GM21423 (cell line): ENCODE measurements at regions not wholly inside any gene's neighbourhood (a gene's known extent, or its start where the extent isn't known, plus 50 kb on each side); places are given as distances from the start of the nearest gene placed in this dataset.

Source experiments
- ATAC-seq: cut with Tn5 transposase; IDR thresholded peaks from one replicate; pipeline ENCODE4 v1.9.1; 2021; ENCODE audit warnings: mild to moderate bottlenecking, moderate library complexity; ENCODE audit not compliant: unreplicated experiment

DNA sequence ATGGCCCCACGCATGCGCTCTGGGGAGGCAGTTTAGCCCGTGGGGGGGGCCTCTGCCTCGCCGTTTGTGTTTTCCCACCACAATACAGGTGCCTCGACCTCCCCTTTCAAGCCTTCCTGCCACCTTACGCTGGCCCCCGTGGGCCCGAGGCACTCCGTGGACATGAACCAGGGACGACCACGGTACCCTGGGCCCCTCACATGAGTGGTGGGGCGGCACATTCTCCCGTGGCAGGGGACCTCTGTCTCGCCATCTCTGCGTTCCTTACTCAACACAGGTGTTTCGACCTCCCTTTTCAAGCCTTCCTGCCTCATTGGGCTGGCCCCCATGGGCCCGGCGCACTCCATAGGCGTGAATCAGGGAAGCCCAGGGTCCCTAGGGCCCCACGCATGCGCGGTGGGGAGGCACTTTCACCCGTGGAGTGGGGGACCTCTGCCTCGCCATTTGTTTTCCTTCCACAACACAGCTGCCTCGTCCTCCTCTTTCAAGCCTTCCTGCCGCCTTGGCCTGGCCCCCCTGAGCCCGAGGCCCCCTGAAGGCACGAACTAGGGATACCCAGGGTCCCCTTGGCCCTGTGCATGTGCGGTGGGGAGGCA is 339.5 kb downstream of the ALG10 start:
- no peak for ATAC-seq

DNA sequence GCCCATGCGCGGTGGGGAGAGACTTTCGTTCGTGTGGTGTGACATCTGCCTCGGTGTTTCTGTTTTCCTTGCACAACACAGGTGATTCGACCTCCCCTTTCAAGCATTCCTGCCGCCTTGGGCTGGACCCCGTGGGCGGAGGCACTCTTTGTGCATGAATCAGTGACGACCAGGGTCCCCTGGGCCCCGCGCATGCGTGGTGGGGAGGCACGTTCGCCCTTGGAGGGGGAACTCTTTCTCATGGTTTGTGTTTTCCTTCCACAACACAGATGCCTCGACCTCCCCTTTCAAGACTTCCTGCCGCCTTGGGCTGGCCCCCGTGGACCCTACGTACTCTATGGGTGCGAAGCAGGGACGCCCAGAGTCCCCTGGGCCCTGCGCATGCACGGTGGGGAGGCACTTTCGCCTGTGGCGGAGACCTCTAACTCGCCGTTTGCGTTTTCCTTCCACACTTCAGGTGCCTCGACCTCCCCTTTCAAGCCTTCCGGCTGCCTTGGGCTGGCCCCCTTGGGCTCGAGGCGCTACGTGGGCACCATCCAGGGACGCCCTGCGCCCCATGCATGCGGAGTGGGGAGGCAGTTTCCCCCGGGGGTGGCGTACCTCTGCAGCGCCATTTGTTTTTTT is 340.9 kb downstream of the ALG10 start:
- ATAC-seq, result no peak

DNA sequence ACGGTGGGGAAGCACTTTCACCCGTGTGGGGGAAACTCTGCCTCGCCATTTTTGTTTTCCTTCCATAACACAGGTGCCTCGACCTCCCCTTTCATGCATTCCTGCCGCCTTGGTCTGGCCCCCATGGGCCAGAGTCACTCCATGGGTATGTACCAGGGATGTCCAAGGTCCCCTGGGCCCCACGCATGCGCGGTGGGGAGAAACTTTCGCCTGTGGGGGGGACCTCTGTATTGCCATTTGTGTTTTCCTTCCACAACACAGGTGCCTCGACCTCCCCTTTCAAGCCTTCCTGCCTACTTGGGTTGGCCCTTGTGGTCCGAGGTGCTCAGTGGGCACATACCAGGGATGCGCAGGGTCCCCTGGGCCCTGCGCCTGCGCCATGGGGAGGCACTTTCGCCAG is 345.8 kb downstream of the ALG10 start:
- ATAC-seq, result no peak

DNA sequence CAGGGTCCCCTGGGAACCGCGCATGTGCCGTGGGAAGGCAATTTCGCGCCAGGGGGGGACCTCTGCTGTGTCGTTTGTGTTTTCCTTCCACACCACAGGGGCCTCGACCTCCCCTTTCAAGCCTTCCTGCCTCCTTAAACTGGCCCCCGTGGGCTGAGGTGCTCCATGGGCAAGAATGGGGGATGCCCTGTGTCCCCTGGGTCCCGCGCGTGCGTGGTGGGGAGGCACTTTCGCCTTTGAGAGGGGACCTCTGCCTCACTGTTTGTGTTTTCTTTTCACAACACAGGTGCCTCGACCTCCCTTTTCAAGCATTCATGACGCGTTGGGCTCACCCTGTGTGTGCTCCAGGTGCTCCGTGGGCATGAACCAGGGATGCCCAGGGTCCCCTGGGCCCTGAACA is 348.8 kb downstream of the ALG10 start:
- ATAC-seq, result no peak

DNA sequence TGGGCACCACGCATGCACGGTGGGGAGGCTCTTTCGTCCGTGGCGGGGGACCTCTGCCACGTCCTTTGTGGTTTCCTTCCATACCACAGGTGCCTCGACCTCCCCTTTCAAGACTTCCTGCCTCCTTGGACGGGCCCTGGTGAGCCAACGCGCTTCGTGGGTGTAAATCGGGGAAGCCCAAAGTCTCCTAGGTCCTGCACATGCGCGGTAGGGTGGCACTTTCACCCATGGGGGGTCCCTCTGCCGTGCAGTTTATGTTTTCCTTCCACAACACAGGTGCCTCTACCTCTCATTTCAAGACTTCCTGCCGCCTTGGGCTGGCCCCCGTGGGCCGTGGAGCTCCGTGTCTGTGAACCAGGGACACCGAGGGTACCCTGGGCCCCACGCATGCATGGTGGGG is 349.7 kb downstream of the ALG10 start:
- no peak for ATAC-seq

DNA sequence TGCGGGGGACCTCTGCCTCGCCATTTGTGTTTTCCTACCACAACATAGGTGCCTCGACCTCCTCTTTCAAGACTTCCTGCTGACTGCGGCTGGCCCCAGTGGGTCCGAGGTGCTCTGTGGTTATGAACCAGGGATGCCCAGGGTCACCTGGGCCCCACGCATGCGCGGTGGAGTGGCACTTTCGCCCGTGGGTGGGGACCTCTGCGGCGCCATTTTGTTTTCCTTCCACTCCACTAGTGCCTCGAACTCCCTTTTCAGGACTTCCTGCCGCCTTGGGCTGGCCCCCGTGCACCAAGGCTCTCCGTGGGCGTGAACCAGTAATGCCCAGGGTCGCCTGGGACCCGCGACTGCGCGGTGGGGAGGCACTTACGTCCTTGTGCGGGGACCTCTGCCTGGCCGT is 351.6 kb downstream of the ALG10 start:
- no peak for ATAC-seq

DNA sequence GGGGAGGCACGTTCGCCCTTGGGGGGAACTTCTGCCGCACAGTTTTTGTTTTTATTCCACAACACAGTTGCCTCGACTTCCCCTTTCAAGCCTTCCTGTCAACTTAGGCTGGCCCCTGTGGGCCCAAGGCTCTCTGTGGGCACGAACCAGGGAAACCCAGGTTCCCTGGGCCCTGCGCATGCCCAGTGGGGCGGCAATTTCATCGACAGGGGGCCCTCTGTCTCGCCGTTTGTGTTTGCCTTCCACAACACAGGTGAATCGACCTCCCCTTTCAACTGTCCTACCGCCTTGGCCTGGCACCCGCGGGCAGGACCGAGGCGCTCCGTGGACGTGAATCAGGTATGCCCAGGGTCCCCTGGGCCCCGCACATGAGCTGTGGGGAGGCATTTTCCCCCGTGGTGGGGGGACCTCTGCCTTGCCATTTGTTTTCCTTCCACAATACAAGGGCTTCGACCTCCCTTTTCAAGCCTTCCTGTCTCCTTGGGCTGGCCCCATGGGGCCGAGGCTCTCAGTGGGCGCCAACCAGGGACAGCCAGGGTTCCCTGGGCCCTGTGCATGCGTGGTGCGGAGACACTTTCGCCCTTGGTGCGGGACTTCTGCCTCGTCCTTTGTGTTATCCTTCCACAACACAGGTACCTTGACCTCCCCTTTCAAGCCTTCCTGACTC is 354.0 kb downstream of the ALG10 start:
- no peak for ATAC-seq

DNA sequence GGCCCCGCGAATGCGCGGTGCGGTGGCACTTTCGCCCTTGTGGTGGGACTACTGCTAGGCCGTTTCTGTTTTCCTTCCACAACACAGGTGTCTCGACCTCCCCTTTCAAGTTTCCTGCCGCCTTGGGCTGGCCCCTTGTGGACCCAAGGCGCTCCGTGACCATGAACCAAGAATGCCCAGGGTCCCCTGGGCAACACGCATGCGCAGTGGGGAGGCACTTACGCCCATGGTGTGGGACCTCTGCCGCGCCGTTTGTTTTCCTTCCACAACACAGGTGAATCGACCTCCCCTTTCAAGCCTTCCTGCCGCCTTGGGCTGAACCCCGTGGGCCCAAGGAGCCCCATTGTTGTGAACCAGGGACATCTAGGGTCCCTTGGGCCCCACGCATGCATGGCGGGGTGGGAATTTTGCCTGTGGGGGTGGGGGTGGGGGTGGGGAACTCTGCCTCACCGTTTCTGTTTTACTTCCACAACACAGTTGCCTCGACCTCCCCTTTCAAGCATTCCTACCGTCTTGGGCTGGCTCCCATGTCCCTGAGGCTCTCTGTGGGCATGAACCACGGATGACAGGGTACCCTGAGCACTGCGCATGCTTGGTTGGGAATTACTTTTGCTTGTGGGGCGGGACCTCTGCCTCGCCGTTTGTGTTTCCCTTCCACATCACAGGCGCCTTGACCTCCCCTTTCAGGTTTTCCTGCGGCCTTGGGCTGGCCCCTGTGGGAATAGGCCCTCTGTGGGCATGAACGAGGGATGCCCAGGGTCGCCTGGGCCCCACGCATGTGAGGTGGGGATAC is 355.1 kb downstream of the ALG10 start:
- ATAC-seq, result no peak

DNA sequence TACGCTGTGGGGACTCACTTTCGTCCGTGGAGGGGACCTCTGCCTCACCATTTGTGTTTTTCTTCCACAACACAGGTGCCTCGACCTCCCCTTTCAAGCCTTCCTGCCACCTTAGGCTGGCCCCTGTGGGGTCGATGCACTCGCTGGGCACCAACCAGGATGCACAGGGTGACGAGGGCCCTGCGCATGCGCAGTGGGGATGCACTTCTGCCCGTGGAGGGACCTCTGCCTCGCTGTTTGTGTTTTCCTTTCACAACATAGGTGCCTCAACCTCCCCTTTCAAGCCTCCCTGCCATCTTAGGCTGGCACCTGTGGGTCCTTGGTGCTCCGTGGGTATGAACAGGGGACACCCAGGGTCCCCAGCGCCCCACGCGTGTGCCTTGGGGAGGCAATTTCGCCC is 356.8 kb downstream of the ALG10 start:
- ATAC-seq, result no peak

DNA sequence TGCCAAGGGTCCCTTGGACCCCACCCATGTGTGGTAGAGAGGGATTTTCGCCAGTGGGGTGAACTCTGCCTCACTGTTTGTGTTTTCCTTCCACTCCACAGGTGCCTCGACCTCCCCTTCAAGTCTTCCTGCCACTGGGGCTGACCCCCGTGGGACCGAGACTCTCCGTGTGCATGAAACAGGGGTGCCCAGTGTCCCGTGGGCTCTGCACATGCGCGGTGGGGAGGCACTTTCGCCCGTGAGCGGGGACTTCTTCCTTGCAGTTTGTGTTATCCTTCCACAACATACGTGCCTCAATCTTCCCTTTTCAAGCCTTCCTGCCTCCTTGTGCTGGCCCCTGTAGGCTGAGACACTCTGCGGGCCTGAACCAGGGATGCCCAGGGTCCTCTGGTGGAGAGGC is 362.4 kb downstream of the ALG10 start:
- ATAC-seq, result no peak

DNA sequence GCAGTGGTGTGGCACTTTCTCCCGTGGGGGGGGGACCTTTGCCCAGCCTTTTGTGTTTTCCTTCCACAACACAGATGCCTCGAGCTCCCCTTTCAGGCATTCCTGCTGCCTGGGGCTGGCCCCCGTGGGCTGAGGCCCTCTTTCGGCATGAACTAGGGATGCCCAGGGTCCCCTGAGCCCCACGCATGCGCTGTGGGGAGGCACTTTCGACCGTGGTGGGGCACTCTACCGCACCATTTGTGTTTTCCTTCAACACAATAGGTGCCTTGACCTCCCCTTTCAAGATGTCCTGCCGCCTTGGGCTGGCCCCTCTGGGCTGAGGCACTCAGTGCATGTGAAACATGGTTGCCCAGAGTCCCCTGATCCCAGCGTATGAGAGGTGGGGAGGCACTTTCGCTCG is 363.7 kb downstream of the ALG10 start:
- ATAC-seq, result no peak

DNA sequence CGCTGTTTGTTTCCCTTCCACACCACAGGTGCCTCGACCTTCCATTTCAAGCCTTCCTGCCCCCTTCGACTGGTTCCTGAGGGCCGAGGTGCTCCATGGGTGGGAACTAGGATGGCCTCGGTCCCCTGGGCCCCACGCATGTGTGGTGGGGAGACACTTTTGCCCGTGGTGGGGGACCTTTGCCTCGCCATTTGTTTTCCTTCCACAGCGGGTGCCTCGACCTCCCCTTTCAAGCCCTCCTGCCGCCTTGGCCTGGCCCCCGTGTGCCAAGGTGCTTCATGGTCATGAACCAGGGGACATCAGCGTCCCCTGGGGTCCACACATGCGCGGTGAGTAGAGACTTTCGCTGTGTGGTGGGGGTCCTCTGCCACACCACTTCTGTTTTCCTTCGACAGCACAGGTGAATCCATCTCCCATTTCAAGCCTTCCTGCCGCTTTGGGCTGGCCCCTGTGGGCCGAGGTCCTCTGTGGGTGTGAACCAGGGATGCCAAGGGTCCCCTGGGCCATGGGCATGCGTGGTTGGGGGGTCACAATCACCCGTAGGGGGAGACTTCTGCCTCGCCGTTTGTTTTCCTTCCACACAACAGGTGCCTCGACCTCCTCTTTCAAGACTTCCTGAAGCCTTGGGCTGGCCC is 364.4 kb downstream of the ALG10 start:
- ATAC-seq, result no peak

DNA sequence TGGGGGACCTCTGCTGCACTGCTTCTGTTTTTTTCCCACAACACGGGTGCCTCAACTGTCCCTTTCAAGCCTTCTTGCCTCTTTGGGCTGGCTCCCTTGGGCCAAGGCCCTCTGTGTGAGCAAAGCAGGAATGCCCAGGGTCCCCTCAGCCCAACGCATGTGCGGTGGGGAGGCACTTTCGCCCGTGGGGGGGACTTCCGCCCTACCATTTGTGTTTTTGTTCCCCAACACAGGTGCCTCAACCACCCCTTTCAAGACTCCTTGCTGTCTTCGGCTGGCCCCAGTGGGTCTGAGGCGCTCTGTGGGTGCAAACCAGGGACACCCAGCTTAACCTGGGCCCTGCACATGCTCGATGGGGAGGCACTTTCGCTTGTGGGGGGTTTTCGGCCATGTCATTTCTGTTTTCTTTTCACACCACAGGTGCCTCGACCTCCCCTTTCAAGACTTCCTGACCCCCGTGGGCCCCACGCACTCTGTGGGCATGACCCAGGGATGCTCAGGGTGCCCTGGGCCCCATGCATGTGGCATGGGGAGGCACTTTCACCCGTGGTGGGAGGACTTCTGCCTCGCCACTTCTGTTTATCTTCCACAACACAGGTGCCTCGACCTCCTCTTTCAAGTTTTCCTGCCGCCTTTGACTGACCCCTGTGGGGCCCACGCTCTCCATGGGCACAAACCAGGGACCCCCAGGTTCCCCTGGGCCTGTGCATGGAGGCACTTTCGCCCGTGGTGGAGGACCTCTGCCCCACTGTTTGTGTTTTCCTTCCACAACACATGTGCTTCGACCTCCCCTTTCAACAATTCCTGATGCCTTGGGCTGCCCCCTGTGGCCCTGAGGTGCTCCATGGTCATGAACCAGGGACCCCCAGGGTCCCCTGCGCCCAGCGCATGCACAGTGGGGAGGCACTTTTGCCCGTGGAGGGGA is 365.7 kb downstream of the ALG10 start:
- ATAC-seq, result no peak

DNA sequence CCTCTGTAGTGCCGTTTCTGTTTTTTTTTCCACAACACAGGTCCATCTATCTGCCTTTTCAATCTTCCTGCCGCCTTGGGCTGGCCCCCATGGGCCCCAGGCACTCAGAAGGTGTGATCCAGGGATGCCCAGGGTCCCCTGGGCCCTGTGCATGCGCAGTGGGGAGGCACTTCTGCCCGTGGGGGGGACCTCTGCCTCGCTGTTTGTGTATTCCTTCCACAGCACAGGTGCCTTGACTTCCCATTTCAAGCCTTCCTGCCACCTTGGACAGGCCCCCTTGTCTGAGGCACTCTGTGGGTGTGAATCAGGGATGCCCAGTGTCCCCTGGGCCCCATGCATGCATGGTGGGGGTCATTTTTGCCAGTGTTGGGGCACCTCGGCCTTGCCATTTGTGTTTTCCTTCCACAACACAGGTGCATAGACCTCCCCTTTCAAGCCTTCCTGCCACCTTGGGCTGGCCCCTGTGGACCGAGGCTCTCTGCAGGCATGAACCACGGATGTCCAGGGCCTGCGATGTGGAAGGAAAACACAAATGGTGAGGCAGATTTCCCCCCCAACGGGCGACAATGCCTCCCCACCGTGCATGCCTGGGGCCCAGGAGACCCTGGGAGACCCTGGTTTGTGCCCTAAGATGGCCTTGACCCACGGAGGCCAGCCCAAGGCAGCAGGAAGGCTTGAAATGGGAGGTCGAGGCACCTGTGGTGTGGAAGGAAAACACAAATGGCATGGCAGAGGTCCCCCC is 366.5 kb downstream of the ALG10 start:
- no peak for ATAC-seq

DNA sequence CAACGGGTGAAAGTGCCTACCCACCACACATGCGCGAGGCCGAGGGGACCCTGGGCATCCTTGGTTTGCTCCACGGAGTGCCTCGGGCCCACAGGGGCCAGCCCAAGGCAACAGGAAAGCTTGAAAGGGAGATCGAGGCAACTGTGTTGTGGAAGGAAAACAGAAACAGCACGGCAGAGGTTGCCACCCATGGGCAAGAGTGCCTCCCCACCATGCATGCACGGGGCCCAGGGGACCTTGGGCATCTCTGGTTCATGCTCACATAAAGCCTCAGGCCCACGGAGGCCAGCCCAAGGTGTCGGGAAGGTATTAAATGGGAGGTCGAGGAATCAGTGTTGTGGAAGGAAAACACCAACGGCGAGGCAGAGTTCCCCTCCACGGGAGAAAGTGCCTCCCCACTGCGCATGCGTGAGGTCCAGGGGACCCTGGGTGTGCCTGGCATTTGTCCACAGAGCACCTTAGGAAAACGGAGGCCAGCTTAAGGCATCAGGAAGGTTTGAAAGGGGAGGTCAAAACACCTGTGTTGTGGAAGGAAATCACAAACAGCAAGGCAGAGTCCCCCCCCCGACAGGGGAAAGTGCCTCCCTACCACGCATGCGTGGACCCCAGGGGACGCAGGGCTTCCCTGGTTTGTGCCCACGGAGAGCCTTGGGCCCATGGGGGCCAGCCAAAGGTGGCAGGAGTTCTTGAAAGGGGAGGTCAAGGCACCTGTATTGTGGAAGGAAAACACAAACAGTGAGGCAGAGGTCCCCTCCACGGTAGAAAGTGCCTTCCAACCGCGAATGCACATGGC is 367.3 kb downstream of the ALG10 start:
- no peak for ATAC-seq

DNA sequence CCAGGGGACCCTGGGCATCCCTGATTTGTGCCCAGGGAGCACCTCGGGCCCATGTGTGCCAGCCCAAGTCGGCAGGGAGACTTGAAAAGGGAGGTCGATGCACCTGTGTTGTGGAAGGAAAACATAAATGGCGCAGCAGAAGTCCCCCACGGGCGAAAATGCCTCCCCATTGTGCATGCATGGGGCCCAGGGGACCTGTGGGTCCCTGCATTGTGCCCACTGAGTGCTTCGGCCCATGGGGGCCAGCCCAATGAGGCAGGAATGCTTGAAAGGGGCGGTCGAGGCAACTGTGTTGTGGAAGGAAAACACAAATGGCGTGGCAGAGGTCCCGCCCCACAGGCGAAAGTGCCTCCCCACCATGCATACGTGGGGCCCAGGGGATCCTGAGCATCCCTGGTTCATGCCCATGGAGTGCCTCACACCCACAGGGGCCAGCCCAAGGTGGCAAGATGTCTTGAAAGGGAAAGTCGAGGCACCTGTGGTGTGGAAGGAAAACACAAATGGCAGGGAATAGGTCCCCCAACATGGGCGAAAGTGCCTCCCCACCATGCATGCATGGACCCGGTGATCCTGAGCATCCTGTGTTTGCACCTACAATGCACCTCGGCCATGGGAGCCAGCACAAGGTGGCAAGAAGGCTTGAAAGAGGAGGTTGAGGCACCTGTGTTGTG is 368.0 kb downstream of the ALG10 start:
- no peak for ATAC-seq

DNA sequence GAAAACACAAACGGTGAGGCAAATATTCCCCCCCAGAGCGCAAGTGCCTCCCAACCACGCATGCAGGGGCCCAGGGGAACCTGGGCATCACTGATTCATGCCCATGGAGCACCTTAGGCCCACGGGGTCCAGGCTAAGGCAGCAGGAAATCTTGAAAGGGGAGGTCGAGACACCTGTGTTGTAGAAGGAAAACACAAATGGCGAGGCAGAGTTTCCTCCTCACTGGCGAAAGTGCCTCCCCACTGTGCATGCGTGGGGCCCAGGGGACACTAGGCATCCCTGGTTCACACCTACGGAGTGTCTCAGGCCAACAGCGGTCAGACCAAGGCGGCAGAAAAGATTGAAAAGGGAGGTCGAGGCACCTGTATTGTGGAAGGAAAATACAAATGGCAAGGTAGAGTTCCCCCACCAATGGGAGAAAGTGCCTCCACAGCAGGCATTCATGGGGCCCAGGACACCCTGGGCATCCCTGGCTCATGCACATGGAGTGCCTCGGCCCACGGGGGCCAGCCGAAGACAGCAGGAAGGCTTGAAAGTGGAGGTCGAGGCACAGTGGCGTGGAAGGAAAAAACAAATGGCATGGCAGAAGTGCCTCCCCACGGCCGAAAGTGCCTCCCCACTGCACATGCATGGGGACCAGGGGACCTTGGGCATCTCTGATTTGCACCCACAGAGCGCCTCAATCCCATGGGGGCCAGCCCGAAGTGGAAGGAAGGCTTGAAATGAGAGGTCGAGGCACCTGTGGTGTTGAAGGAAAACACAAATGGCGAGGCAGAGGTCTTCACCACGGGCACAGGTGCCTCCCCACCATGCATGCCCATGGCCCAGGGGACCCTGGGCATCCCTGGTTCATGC is 368.8 kb downstream of the ALG10 start:
- ATAC-seq, result no peak
